Activated naive CD8-positive, alpha-beta T cell treated with anti-CD3 and anti-CD28 coated beads, Interleukin-2, amount 50 U/mL, for 24 hours (primary cell): ENCODE measurements at regions not wholly inside any gene's neighbourhood (a gene's known extent, or its start where the extent isn't known, plus 50 kb on each side); places are given as distances from the start of the nearest gene placed in this dataset.

ENCODE experiments used
- ATAC-seq: fragments of 150-1000 bp; cut with Tn5 transposase; one replicate; pipeline ENCODE4 v1.10.0; 2021
- DNase-seq: peaks from one replicate; pipeline ENCODE4 v3.0.0; 2021
- H3K27ac Mint-ChIP-seq: one replicate; pipeline ENCODE4 v1.8.0; 2021; ENCODE audit warnings: mild to moderate bottlenecking, mixed read lengths
- H3K27me3 Mint-ChIP-seq: one replicate; pipeline ENCODE4 v1.8.0; 2021; ENCODE audit warnings: mixed read lengths
- H3K36me3 Mint-ChIP-seq: one replicate; pipeline ENCODE4 v1.8.0; 2021; ENCODE audit warnings: low read depth, mixed read lengths
- H3K4me1 Mint-ChIP-seq: one replicate; pipeline ENCODE4 v1.8.0; 2021; ENCODE audit warnings: mixed read lengths
- H3K4me3 Mint-ChIP-seq: one replicate; pipeline ENCODE4 v1.8.0; 2021; ENCODE audit warnings: mild to moderate bottlenecking, moderate library complexity, mixed read lengths
- H3K9me3 Mint-ChIP-seq: one replicate; pipeline ENCODE4 v1.8.0; 2021; ENCODE audit warnings: mixed read lengths

DNA sequence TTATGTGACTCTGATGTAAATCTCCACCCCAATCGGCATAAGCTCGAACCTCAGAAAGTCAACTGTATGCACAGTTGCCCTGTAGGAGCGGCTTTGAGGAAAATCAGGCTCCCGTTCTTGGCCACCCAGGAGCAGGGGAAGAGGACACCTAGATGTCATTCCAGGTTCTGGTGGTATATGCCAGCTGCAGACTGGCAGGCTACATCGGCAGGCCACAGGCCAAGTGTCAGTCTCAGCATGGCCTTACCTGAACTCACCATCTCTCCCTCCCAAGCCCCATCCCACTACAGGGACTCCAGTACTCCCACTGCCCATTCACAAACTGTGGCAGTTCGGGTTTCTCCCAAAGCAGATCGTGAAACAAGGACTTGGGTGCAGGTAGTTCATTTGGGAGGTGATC, 428.1 kb downstream of the BCOR start:
- DNase-seq: no peak
- no peaks in the 10 kb centered on the region for H3K9me3 Mint-ChIP-seq
- no peak overlapping the region for H3K4me3 Mint-ChIP-seq
- H3K4me1 Mint-ChIP-seq: no peaks in the 10 kb centered on the region
- H3K36me3 Mint-ChIP-seq: no peaks in the 10 kb centered on the region
- ATAC-seq: no peak
- no peaks in the 10 kb centered on the region for H3K27me3 Mint-ChIP-seq
- H3K27ac Mint-ChIP-seq: no peak overlapping the region

DNA sequence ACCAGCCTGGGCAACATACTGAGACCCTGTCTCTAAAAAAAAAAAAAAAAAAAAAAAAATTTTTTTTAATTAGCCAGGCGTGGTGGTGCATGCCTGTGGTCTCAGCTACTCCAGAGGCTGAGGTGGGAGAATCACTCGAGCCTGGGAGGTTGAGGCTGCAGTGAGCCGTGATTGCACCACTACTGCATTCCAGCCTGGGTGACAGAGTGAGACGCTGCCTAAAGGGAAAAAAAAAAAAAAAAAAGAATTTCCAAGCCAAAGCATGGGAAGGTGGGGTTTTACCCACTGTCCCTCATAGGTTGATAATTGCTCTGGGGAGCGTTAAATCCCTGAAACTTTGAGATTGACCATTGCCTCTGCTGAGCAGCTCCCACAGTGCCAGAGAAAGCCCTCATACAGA, 427.5 kb downstream of the BCOR start:
- no peak overlapping the region for H3K4me3 Mint-ChIP-seq
- H3K4me1 Mint-ChIP-seq: no peaks in the 10 kb centered on the region
- DNase-seq (no peak), ATAC-seq (no peak)
- H3K27me3 Mint-ChIP-seq: no peaks in the 10 kb centered on the region
- H3K27ac Mint-ChIP-seq: no peak overlapping the region
- H3K9me3 Mint-ChIP-seq: no peaks in the 10 kb centered on the region
- H3K36me3 Mint-ChIP-seq: no peaks in the 10 kb centered on the region

DNA sequence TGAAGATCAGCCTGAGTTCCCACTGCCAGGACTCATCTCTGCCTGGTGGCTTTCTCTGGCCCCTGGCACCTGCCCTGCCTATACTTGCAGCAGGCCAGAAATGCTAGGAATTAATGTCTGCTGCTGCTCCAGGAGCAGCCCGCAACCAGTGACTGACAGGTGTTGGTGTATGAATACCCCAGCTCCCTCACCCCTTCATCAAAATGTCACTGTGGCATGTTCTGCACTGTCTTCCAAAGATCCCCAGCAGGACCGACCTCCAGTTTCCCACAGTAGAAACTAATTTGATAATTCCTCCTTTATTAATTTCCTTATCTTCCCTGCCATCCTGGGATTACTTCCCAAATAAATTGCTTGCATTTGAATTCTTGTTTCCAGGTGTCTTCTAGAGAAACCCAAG, 425.4 kb downstream of the BCOR start:
- Mint-ChIP-seq H3K27me3 (no peaks in the 10 kb centered on the region), H3K9me3 (no peaks in the 10 kb centered on the region), H3K27ac (no peak overlapping the region), H3K36me3 (no peaks in the 10 kb centered on the region), H3K4me3 (no peak overlapping the region), H3K4me1 (no peaks in the 10 kb centered on the region)
- no peak for DNase-seq
- ATAC-seq: no peak

- Mint-ChIP-seq H3K4me3 (no peak overlapping the region), H3K27ac (no peak overlapping the region), H3K36me3 (no peaks in the 10 kb centered on the region), H3K9me3 (no peaks in the 10 kb centered on the region), H3K4me1 (no peaks in the 10 kb centered on the region), H3K27me3 (no peaks in the 10 kb centered on the region)
- DNase-seq (no peak), ATAC-seq (no peak)
Measured at GRCh38 chrX:39674490-39675161, 423.1 kb downstream of the BCOR start.

- ATAC-seq: no peak
- H3K36me3 Mint-ChIP-seq: no peaks in the 10 kb centered on the region
- no peak overlapping the region for H3K4me3 Mint-ChIP-seq
- H3K4me1 Mint-ChIP-seq: no peaks in the 10 kb centered on the region
- H3K9me3 Mint-ChIP-seq: no peaks in the 10 kb centered on the region
- no peaks in the 10 kb centered on the region for H3K27me3 Mint-ChIP-seq
- no peak overlapping the region for H3K27ac Mint-ChIP-seq
- DNase-seq: no peak
Measured at GRCh38 chrX:39675162-39675553, 422.6 kb downstream of the BCOR start.

- Mint-ChIP-seq H3K4me1 (no peaks in the 10 kb centered on the region), H3K4me3 (no peak overlapping the region), H3K27ac (no peak overlapping the region), H3K36me3 (no peaks in the 10 kb centered on the region), H3K9me3 (no peaks in the 10 kb centered on the region), H3K27me3 (no peaks in the 10 kb centered on the region)
- ATAC-seq (no peak), DNase-seq (no peak)
Measured at GRCh38 chrX:39675619-39676018, 422.1 kb downstream of the BCOR start.

DNA sequence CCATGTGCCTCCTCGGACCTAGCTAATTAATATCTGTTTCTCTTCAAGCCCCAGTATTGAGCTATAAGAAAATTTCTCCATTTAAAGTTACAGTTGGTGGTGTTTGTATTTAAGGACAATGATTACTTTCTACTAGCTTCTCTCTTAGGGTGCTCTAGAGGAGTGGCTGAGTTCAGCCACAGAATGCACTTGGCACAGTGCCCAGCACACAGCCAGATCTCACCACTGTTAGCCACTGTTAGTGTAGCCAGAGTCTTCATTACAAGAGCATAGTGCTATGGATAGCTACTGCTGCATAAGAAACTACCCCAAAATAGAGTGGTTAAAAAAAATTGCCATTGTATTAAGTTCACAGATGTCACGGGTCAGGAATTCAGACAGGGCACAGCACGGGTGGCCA, 421.3 kb downstream of the BCOR start:
- Mint-ChIP-seq H3K9me3 (no peaks in the 10 kb centered on the region), H3K27me3 (no peaks in the 10 kb centered on the region), H3K4me3 (no peak overlapping the region), H3K27ac (no peak overlapping the region), H3K4me1 (no peaks in the 10 kb centered on the region), H3K36me3 (no peaks in the 10 kb centered on the region)
- DNase-seq: no peak
- no peak for ATAC-seq

- DNase-seq: no peak
- H3K27me3 Mint-ChIP-seq: no peaks in the 10 kb centered on the region
- no peaks in the 10 kb centered on the region for H3K9me3 Mint-ChIP-seq
- H3K36me3 Mint-ChIP-seq: no peaks in the 10 kb centered on the region
- no peak for ATAC-seq
- H3K4me3 Mint-ChIP-seq: no peak overlapping the region
- H3K4me1 Mint-ChIP-seq: no peaks in the 10 kb centered on the region
- H3K27ac Mint-ChIP-seq: no peak overlapping the region
Measured at GRCh38 chrX:39677585-39677977, 420.2 kb downstream of the BCOR start.

DNA sequence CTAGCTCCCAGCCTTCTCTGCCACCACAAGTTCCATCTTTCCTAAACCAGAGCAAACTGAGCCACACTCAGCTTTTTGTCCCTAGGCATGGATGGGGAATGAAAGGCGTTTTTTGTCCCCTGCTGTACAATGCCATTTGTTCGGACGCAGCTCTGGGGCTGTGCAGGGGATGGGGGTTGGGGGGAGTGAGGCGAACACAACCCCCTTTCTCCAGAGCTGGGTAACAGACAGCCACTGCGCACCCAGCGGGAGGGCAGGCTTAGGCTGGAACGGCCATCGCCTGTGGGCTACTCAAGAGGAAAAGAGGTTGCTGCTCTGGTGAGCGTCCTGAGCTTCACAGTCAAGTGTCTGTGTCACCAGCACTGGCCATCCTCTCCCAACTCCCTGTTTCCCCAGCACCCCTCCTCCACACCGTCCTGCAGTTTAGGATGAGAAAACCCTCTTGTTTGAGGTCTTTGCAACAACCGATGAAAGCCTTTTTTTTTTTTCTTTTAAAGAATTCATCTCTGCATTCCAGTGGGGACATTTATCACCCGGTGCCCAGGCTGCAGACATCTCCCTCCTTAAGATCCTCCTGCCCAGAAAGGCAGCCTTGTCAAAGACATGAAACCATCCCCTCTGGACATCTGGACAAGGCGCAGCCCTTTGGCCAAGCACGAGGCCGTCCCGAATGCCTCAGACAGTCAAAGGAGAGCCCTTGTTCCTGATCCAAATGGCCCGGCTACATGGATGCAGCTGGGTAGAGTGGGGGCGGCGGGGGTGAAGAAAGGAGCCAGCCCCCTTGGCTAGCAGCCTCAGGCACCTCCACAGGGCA, 419.6 kb downstream of the BCOR start:
- H3K4me3 Mint-ChIP-seq: no peak overlapping the region
- H3K36me3 Mint-ChIP-seq: no peaks in the 10 kb centered on the region
- no peak for DNase-seq
- peaks cover 5% of the 10 kb centered on the region for H3K27me3 Mint-ChIP-seq
- no peak overlapping the region for H3K27ac Mint-ChIP-seq
- no peak for ATAC-seq
- no peaks in the 10 kb centered on the region for H3K4me1 Mint-ChIP-seq
- H3K9me3 Mint-ChIP-seq: no peaks in the 10 kb centered on the region

GRCh38 chrX:39678914-39679313, 418.8 kb downstream of the BCOR start:
- Mint-ChIP-seq H3K4me1 (no peaks in the 10 kb centered on the region), H3K27me3 (peaks cover 6% of the 10 kb centered on the region), H3K4me3 (no peak overlapping the region), H3K36me3 (no peaks in the 10 kb centered on the region), H3K9me3 (no peaks in the 10 kb centered on the region), H3K27ac (no peak overlapping the region)
- ATAC-seq (no peak), DNase-seq (no peak)

- no peak for DNase-seq
- H3K4me3 Mint-ChIP-seq: no peak overlapping the region
- H3K27ac Mint-ChIP-seq: no peak overlapping the region
- H3K36me3 Mint-ChIP-seq: no peaks in the 10 kb centered on the region
- no peaks in the 10 kb centered on the region for H3K4me1 Mint-ChIP-seq
- no peaks in the 10 kb centered on the region for H3K9me3 Mint-ChIP-seq
- ATAC-seq: no peak
- peaks cover 6% of the 10 kb centered on the region for H3K27me3 Mint-ChIP-seq
Measured at GRCh38 chrX:39679497-39680157, 418.1 kb downstream of the BCOR start.

DNA sequence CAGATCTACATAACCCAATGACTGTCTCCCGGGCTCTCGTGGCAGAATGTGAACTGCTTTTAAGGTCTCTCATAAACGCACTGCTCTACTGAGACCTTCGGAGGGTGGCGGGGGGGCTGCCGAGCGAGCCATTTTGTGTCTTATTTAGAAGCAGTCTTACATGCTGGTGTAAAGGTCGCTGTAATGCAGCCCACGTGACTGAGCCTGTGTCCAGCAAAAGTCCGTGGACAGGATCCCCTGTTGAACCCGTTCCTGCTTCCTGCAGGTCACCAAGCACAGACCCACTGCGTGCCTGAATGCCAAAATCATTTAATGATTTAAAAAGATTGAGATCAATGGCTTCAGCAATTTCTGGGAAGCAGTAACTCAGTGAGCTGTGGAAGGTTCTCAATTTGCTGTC, 415.9 kb downstream of the BCOR start:
- Mint-ChIP-seq H3K4me1 (no peaks in the 10 kb centered on the region), H3K36me3 (no peaks in the 10 kb centered on the region), H3K9me3 (no peaks in the 10 kb centered on the region), H3K27me3 (peaks cover 8% of the 10 kb centered on the region), H3K27ac (no peak overlapping the region), H3K4me3 (no peak overlapping the region)
- DNase-seq (no peak), ATAC-seq (no peak)

- Mint-ChIP-seq H3K36me3 (no peaks in the 10 kb centered on the region), H3K27me3 (peaks cover 8% of the 10 kb centered on the region), H3K4me1 (no peaks in the 10 kb centered on the region), H3K4me3 (no peak overlapping the region), H3K9me3 (no peaks in the 10 kb centered on the region), H3K27ac (no peak overlapping the region)
- no peak for DNase-seq
- ATAC-seq: peak; percentile 40
Measured at GRCh38 chrX:39682778-39683177, 415.0 kb downstream of the BCOR start.

DNA sequence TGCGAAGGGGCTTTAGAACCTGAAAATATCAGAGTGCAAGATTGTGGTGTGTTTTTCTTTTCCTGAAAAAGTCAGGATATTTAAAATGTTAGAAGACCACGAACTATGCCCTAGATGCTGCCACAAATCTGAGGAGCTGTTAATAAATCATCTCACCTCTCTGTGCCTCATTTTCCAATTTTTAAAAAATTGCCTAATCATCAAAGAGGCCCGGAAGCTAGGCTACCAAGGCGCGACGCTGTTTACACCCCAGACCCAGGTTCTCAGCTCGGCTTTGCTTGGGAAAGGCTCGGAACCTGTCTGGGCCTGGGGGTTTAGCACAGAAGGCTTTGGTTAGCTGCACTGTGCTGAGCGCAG, 409.6 kb downstream of the BCOR start:
- ATAC-seq (no peak), DNase-seq (no peak)
- peak overlapping the region; percentile 40 for H3K4me3 Mint-ChIP-seq
- no peak overlapping the region for H3K27ac Mint-ChIP-seq
- H3K36me3 Mint-ChIP-seq: no peaks in the 10 kb centered on the region
- peaks cover 18% of the 10 kb centered on the region for H3K27me3 Mint-ChIP-seq
- no peaks in the 10 kb centered on the region for H3K9me3 Mint-ChIP-seq
- peaks cover 4% of the 10 kb centered on the region for H3K4me1 Mint-ChIP-seq
